ENCODE measurements at regions not wholly inside any gene's neighbourhood (a gene's known extent, or its start where the extent isn't known, plus 50 kb on each side); places are given as distances from the start of the nearest gene placed in this dataset.
"Not testable (repeated sequence)": the region's sequence is repeated elsewhere in the genome, so short reads cannot be mapped to it uniquely, and the experiment has no call there.

- H3K4me3 Mint-ChIP-seq; DNase-seq; CTCF ChIA-PET; H3K9me3 Mint-ChIP-seq; intact Hi-C loops (cut with micrococcal nuclease); H3K27me3 Mint-ChIP-seq (ENCODE audit: low read depth): not testable (repeated sequence)
- Mint-ChIP-seq H3K4me1 (ENCODE audit: low read depth) (peaks cover 67% of the 10 kb centered on the region), H3K36me3 (ENCODE audit: low read depth) (peaks cover 25% of the 10 kb centered on the region), H3K27ac (peak overlapping the region; percentile 21)
Measured at GRCh38 chr1:148432318-148432717, 50.8 kb downstream of the PPIAL4G start.

GRCh38 chr1:148429856-148430255 is 53.2 kb downstream of the PPIAL4G start:
- H3K4me1 Mint-ChIP-seq (ENCODE audit: low read depth): peaks cover 66% of the 10 kb centered on the region
- peaks cover 28% of the 10 kb centered on the region for H3K36me3 Mint-ChIP-seq (ENCODE audit: low read depth)
- not testable (repeated sequence) for DNase-seq

GRCh38 chr1:148426940-148427611 is 56.0 kb downstream of the PPIAL4G start:
- CTCF ChIA-PET; H3K27me3 Mint-ChIP-seq (ENCODE audit: low read depth); intact Hi-C loops (cut with micrococcal nuclease); H3K9me3 Mint-ChIP-seq; H3K4me3 Mint-ChIP-seq: not testable (repeated sequence)
- peak; percentile 69 for DNase-seq
- peaks cover 22% of the 10 kb centered on the region for H3K36me3 Mint-ChIP-seq (ENCODE audit: low read depth)
- H3K4me1 Mint-ChIP-seq (ENCODE audit: low read depth): peaks cover 69% of the 10 kb centered on the region
- peak overlapping the region; percentile 25 for H3K27ac Mint-ChIP-seq

More at GRCh38 chr1:148429856-148430255, 53.2 kb downstream of the PPIAL4G start:
- intact Hi-C loops (cut with micrococcal nuclease); H3K27ac Mint-ChIP-seq; H3K9me3 Mint-ChIP-seq; H3K27me3 Mint-ChIP-seq (ENCODE audit: low read depth); H3K4me3 Mint-ChIP-seq: not testable (repeated sequence)
- CTCF ChIA-PET: interaction anchor here (0.6 kb wide), 1 partner anchor 112 kb away, joined by 4 read pairs; no protein-coding TSS in a partner anchor

- H3K4me3 Mint-ChIP-seq; intact Hi-C loops (cut with micrococcal nuclease); H3K9me3 Mint-ChIP-seq; H3K27ac Mint-ChIP-seq; DNase-seq; CTCF ChIA-PET; H3K27me3 Mint-ChIP-seq (ENCODE audit: low read depth): not testable (repeated sequence)
- Mint-ChIP-seq H3K36me3 (ENCODE audit: low read depth) (peaks cover 22% of the 10 kb centered on the region), H3K4me1 (ENCODE audit: low read depth) (peaks cover 62% of the 10 kb centered on the region)
Measured at GRCh38 chr1:148426385-148426784, 56.7 kb downstream of the PPIAL4G start.

GRCh38 chr1:148424143-148425003 is 58.7 kb downstream of the PPIAL4G start:
- peak; percentile 19 for DNase-seq
- H3K4me3 Mint-ChIP-seq; H3K27me3 Mint-ChIP-seq (ENCODE audit: low read depth); H3K27ac Mint-ChIP-seq; intact Hi-C loops (cut with micrococcal nuclease); H3K9me3 Mint-ChIP-seq: not testable (repeated sequence)
- Mint-ChIP-seq H3K4me1 (ENCODE audit: low read depth) (peaks cover 50% of the 10 kb centered on the region), H3K36me3 (ENCODE audit: low read depth) (peaks cover 14% of the 10 kb centered on the region)
- CTCF ChIA-PET: interaction anchor here (2.0 kb wide), 1 partner anchor 52 kb away, joined by 4 read pairs; no protein-coding TSS in a partner anchor

GRCh38 chr1:148422921-148423320 is 60.2 kb downstream of the PPIAL4G start:
- DNase-seq; CTCF ChIA-PET; H3K36me3 Mint-ChIP-seq (ENCODE audit: low read depth); H3K27ac Mint-ChIP-seq; intact Hi-C loops (cut with micrococcal nuclease); H3K27me3 Mint-ChIP-seq (ENCODE audit: low read depth); H3K4me3 Mint-ChIP-seq; H3K9me3 Mint-ChIP-seq: not testable (repeated sequence)
- peaks cover 43% of the 10 kb centered on the region for H3K4me1 Mint-ChIP-seq (ENCODE audit: low read depth)

GRCh38 chr1:148417241-148417640 is 65.9 kb downstream of the PPIAL4G start:
- H3K27me3 Mint-ChIP-seq (ENCODE audit: low read depth); DNase-seq; H3K9me3 Mint-ChIP-seq; CTCF ChIA-PET; H3K4me3 Mint-ChIP-seq; H3K27ac Mint-ChIP-seq; H3K4me1 Mint-ChIP-seq (ENCODE audit: low read depth); intact Hi-C loops (cut with micrococcal nuclease); H3K36me3 Mint-ChIP-seq (ENCODE audit: low read depth): not testable (repeated sequence)

- H3K36me3 Mint-ChIP-seq (ENCODE audit: low read depth): peaks cover 11% of the 10 kb centered on the region
- intact Hi-C loops (cut with micrococcal nuclease); H3K4me1 Mint-ChIP-seq (ENCODE audit: low read depth); DNase-seq; H3K4me3 Mint-ChIP-seq; H3K27ac Mint-ChIP-seq; CTCF ChIA-PET; H3K27me3 Mint-ChIP-seq (ENCODE audit: low read depth): not testable (repeated sequence)
- peaks cover 13% of the 10 kb centered on the region for H3K9me3 Mint-ChIP-seq
Measured at GRCh38 chr1:148413385-148413784, 69.7 kb downstream of the PPIAL4G start.

- peaks cover 27% of the 10 kb centered on the region for H3K4me1 Mint-ChIP-seq (ENCODE audit: low read depth)
- CTCF ChIA-PET; H3K9me3 Mint-ChIP-seq; H3K36me3 Mint-ChIP-seq (ENCODE audit: low read depth); H3K27me3 Mint-ChIP-seq (ENCODE audit: low read depth); intact Hi-C loops (cut with micrococcal nuclease); H3K27ac Mint-ChIP-seq; DNase-seq; H3K4me3 Mint-ChIP-seq: not testable (repeated sequence)
Measured at GRCh38 chr1:148404786-148405568, 78.1 kb downstream of the PPIAL4G start.

- H3K9me3 Mint-ChIP-seq; H3K27me3 Mint-ChIP-seq (ENCODE audit: low read depth); H3K36me3 Mint-ChIP-seq (ENCODE audit: low read depth); DNase-seq; CTCF ChIA-PET: not testable (repeated sequence)
- intact Hi-C loops (cut with micrococcal nuclease): loop anchor here (2.0 kb wide), 1 partner anchor 31 kb away; no protein-coding TSS in a partner anchor
- Mint-ChIP-seq H3K4me1 (ENCODE audit: low read depth) (peaks cover 27% of the 10 kb centered on the region), H3K4me3 (peak overlapping the region; percentile 44), H3K27ac (peak overlapping the region; percentile 65)
Measured at GRCh38 chr1:148403925-148404324, 79.2 kb downstream of the PPIAL4G start.

GRCh38 chr1:148403085-148403456 is 80.0 kb downstream of the PPIAL4G start:
- CTCF ChIA-PET; H3K9me3 Mint-ChIP-seq; DNase-seq; H3K27me3 Mint-ChIP-seq (ENCODE audit: low read depth); H3K36me3 Mint-ChIP-seq (ENCODE audit: low read depth): not testable (repeated sequence)
- Mint-ChIP-seq H3K4me3 (peak overlapping the region; percentile 87), H3K27ac (peak overlapping the region; percentile 99), H3K4me1 (ENCODE audit: low read depth) (peaks cover 31% of the 10 kb centered on the region)
- intact Hi-C loops (cut with micrococcal nuclease): loop anchor here (2.0 kb wide), 1 partner anchor 30 kb away; no protein-coding TSS in a partner anchor

Measured in activated naive CD4-positive, alpha-beta T cell treated with anti-CD3 and anti-CD28 coated beads for 36 hours (primary cell).